ENCODE measurements at regions not wholly inside any gene's neighbourhood (a gene's known extent, or its start where the extent isn't known, plus 50 kb on each side); places are given as distances from the start of the nearest gene placed in this dataset.

GRCh38 chr3:117964814-117965213, 1069.8 kb downstream of the IGSF11 start:
- no peak for DNase-seq
- Mint-ChIP-seq H3K36me3 (ENCODE audit: low read depth) (peaks cover 3% of the 10 kb centered on the region), H3K9me3 (peaks cover 22% of the 10 kb centered on the region), H3K4me3 (no peak overlapping the region), H3K4me1 (peaks cover 12% of the 10 kb centered on the region), H3K27me3 (ENCODE audit: insufficient read depth) (peaks cover 2% of the 10 kb centered on the region), H3K27ac (no peak overlapping the region)
- H3K4me3 ChIP-seq (ENCODE audit: low read length): peak overlapping the region; percentile 12
- WGBS, 2 experiments (ENCODE audit: insufficient coverage in 1 of 2, insufficient read length in 1 of 2): 86 to 100% methylated on average over 2 to 3 of the region's 4 CpGs
- no peaks in the 10 kb centered on the region for H3K36me3 ChIP-seq (ENCODE audit: control insufficient read depth, insufficient read depth, low read length)
- no peak for TF ChIP-seq CTCF (conservative IDR thresholded peaks at IDR 0.05)
- H3K27ac ChIP-seq (ENCODE audit: low read depth, low read length): no peak overlapping the region
- H3K4me1 ChIP-seq (ENCODE audit: control insufficient read depth, insufficient read depth, low read length): no peaks in the 10 kb centered on the region
- peaks cover 31% of the 10 kb centered on the region for H3K9me3 ChIP-seq (ENCODE audit: control insufficient read depth, low read length)
- no peaks in the 10 kb centered on the region for H3K27me3 ChIP-seq (ENCODE audit: control insufficient read depth, insufficient read depth, low read length, poor library complexity, severe bottlenecking)
- H3K9ac ChIP-seq (ENCODE audit: extremely low read depth, low read length, poor library complexity, severe bottlenecking): no peak overlapping the region

GRCh38 chr3:117977504-117978228, 1057.0 kb downstream of the IGSF11 start:
- Mint-ChIP-seq H3K9me3 (no peaks in the 10 kb centered on the region), H3K27me3 (ENCODE audit: insufficient read depth) (no peaks in the 10 kb centered on the region), H3K4me3 (no peak overlapping the region), H3K4me1 (peaks cover 39% of the 10 kb centered on the region), H3K36me3 (ENCODE audit: low read depth) (no peaks in the 10 kb centered on the region), H3K27ac (no peak overlapping the region)
- no peak for DNase-seq
- 70 to 78% methylated on average over 1 to 3 of the region's 3 CpGs for WGBS, 2 experiments (ENCODE audit: insufficient coverage in 1 of 2, insufficient read length in 1 of 2)
- no peak overlapping the region for H3K4me3 ChIP-seq (ENCODE audit: low read length)
- H3K27ac ChIP-seq (ENCODE audit: low read depth, low read length): no peak overlapping the region
- no peak overlapping the region for H3K9ac ChIP-seq (ENCODE audit: extremely low read depth, low read length, poor library complexity, severe bottlenecking)
- H3K9me3 ChIP-seq (ENCODE audit: control insufficient read depth, low read length): no peaks in the 10 kb centered on the region
- H3K36me3 ChIP-seq (ENCODE audit: control insufficient read depth, insufficient read depth, low read length): no peaks in the 10 kb centered on the region
- no peak for TF ChIP-seq CTCF (conservative IDR thresholded peaks at IDR 0.05)
- H3K27me3 ChIP-seq (ENCODE audit: control insufficient read depth, insufficient read depth, low read length, poor library complexity, severe bottlenecking): no peaks in the 10 kb centered on the region
- H3K4me1 ChIP-seq (ENCODE audit: control insufficient read depth, insufficient read depth, low read length): peaks cover 5% of the 10 kb centered on the region

- TF ChIP-seq CTCF (conservative IDR thresholded peaks at IDR 0.05): no peak
- Mint-ChIP-seq H3K27ac (no peak overlapping the region), H3K36me3 (ENCODE audit: low read depth) (no peaks in the 10 kb centered on the region), H3K27me3 (ENCODE audit: insufficient read depth) (no peaks in the 10 kb centered on the region), H3K9me3 (no peaks in the 10 kb centered on the region), H3K4me3 (no peak overlapping the region), H3K4me1 (peaks cover 39% of the 10 kb centered on the region)
- H3K9me3 ChIP-seq (ENCODE audit: control insufficient read depth, low read length): no peaks in the 10 kb centered on the region
- no peak overlapping the region for H3K9ac ChIP-seq (ENCODE audit: extremely low read depth, low read length, poor library complexity, severe bottlenecking)
- no peaks in the 10 kb centered on the region for H3K36me3 ChIP-seq (ENCODE audit: control insufficient read depth, insufficient read depth, low read length)
- peaks cover 5% of the 10 kb centered on the region for H3K4me1 ChIP-seq (ENCODE audit: control insufficient read depth, insufficient read depth, low read length)
- no peak for DNase-seq
- H3K27me3 ChIP-seq (ENCODE audit: control insufficient read depth, insufficient read depth, low read length, poor library complexity, severe bottlenecking): no peaks in the 10 kb centered on the region
- no peak overlapping the region for H3K27ac ChIP-seq (ENCODE audit: low read depth, low read length)
- 91 to 98% methylated on average over 3 of the region's 4 CpGs for WGBS, 2 experiments (ENCODE audit: insufficient coverage in 1 of 2, insufficient read length in 1 of 2)
- no peak overlapping the region for H3K4me3 ChIP-seq (ENCODE audit: low read length)
Measured at GRCh38 chr3:117979466-117979865, 1055.2 kb downstream of the IGSF11 start.

Measured in endodermal cell (in vitro differentiated cells).